ENCODE measurements at regions not wholly inside any gene's neighbourhood (a gene's known extent, or its start where the extent isn't known, plus 50 kb on each side); places are given as distances from the start of the nearest gene placed in this dataset.

GRCh38 chr1:87200875-87201638 lies 127.6 kb upstream of the LMO4 start:
- no peak for DNase-seq
- intact Hi-C loops (cut with micrococcal nuclease), result no loop called here
- no peaks in the 10 kb centered on the region for H3K36me3 Mint-ChIP-seq (ENCODE audit: low read depth)
- POLR2A ChIA-PET, result no interaction called here
- ATAC-seq (ENCODE audit: low read depth), result no peak
- peaks cover 9% of the 10 kb centered on the region for H3K4me1 Mint-ChIP-seq
- no peaks in the 10 kb centered on the region for H3K9me3 Mint-ChIP-seq
- no peak overlapping the region for H3K4me3 Mint-ChIP-seq
- no peak for TF ChIP-seq CTCF (IDR thresholded peaks at IDR 0.05)
- no peak overlapping the region for H3K27ac Mint-ChIP-seq
- H3K27me3 Mint-ChIP-seq, result peaks cover 36% of the 10 kb centered on the region
- CTCF ChIA-PET, result no interaction called here

GRCh38 chr1:87201768-87202167 lies 126.9 kb upstream of the LMO4 start:
- H3K27me3 Mint-ChIP-seq, result peaks cover 39% of the 10 kb centered on the region
- H3K4me1 Mint-ChIP-seq, result peaks cover 9% of the 10 kb centered on the region
- POLR2A ChIA-PET, result no interaction called here
- ATAC-seq (ENCODE audit: low read depth) (no peak), DNase-seq (no peak)
- no peaks in the 10 kb centered on the region for H3K36me3 Mint-ChIP-seq (ENCODE audit: low read depth)
- no peaks in the 10 kb centered on the region for H3K9me3 Mint-ChIP-seq
- H3K4me3 Mint-ChIP-seq, result no peak overlapping the region
- H3K27ac Mint-ChIP-seq, result no peak overlapping the region
- CTCF ChIA-PET, result no interaction called here
- intact Hi-C loops (cut with micrococcal nuclease), result no loop called here
- no peak for TF ChIP-seq CTCF (IDR thresholded peaks at IDR 0.05)

- peak overlapping the region; percentile 36 for H3K4me3 Mint-ChIP-seq
- no peaks in the 10 kb centered on the region for H3K9me3 Mint-ChIP-seq
- no peaks in the 10 kb centered on the region for H3K36me3 Mint-ChIP-seq (ENCODE audit: low read depth)
- ChIA-PET CTCF (no interaction called here), POLR2A (no interaction called here)
- intact Hi-C loops (cut with micrococcal nuclease), result no loop called here
- no peak for TF ChIP-seq CTCF (IDR thresholded peaks at IDR 0.05)
- peaks cover 33% of the 10 kb centered on the region for H3K27me3 Mint-ChIP-seq
- no peak overlapping the region for H3K27ac Mint-ChIP-seq
- ATAC-seq (ENCODE audit: low read depth) (no peak), DNase-seq (no peak)
- H3K4me1 Mint-ChIP-seq, result peaks cover 9% of the 10 kb centered on the region
Measured at GRCh38 chr1:87202451-87202850, 126.2 kb upstream of the LMO4 start.

- no peak for TF ChIP-seq CTCF (IDR thresholded peaks at IDR 0.05)
Measured at GRCh38 chr1:87202922-87203655, 125.6 kb upstream of the LMO4 start.

GRCh38 chr1:87203904-87204303 lies 124.8 kb upstream of the LMO4 start:
- no peak for ATAC-seq (ENCODE audit: low read depth)
- peaks cover 31% of the 10 kb centered on the region for H3K27me3 Mint-ChIP-seq
- H3K9me3 Mint-ChIP-seq, result no peaks in the 10 kb centered on the region
- no peak for TF ChIP-seq CTCF (IDR thresholded peaks at IDR 0.05)
- no peak for DNase-seq
- H3K27ac Mint-ChIP-seq, result no peak overlapping the region
- H3K36me3 Mint-ChIP-seq (ENCODE audit: low read depth), result no peaks in the 10 kb centered on the region
- ChIA-PET POLR2A (no interaction called here), CTCF (no interaction called here)
- peaks cover 9% of the 10 kb centered on the region for H3K4me1 Mint-ChIP-seq
- no peak overlapping the region for H3K4me3 Mint-ChIP-seq
- intact Hi-C loops (cut with micrococcal nuclease), result no loop called here

More at GRCh38 chr1:87202922-87203655, 125.6 kb upstream of the LMO4 start:
- Mint-ChIP-seq H3K27ac (no peak overlapping the region), H3K9me3 (no peaks in the 10 kb centered on the region), H3K27me3 (peaks cover 30% of the 10 kb centered on the region), H3K36me3 (ENCODE audit: low read depth) (no peaks in the 10 kb centered on the region), H3K4me1 (peaks cover 9% of the 10 kb centered on the region), H3K4me3 (peak overlapping the region; percentile 42)
- intact Hi-C loops (cut with micrococcal nuclease), result no loop called here
- ATAC-seq (ENCODE audit: low read depth) (no peak), DNase-seq (no peak)
- CTCF ChIA-PET, result no interaction called here
- POLR2A ChIA-PET, result no interaction called here
